RWPE1 (cell line): ENCODE measurements at regions not wholly inside any gene's neighbourhood (a gene's known extent, or its start where the extent isn't known, plus 50 kb on each side); places are given as distances from the start of the nearest gene placed in this dataset.
A peak's percentile ranks its signal among the peaks of the same experiment; 100 is the strongest.

Experiments used
- CTCF ChIA-PET: fragments of 350-600 bp; sonication (Branson Sonifier 250); formaldehyde crosslinking; extraction: SDS; loops from one replicate; lab custom pipeline; 2021; lab: Yijun Ruan, JAX
- POLR2A ChIA-PET: fragments of 400-600 bp; formaldehyde crosslinking; extraction: SDS; loops from one replicate; lab custom pipeline; 2020; ENCODE audit warnings: antibody characterized with exemption; ENCODE audit not compliant: low non-redundant PET; lab: Yijun Ruan, JAX
- DNase-seq: peaks from one replicate; pipeline ENCODE4 v3.0.0; 2012; ENCODE audit warnings: low spot score
- H3K27ac ChIP-seq: fragments of 450-650 bp; 2 replicates; pipeline ENCODE4 v1.5.1; 2017
- CTCF ChIP-seq: fragments of 450-650 bp; conservative IDR thresholded peaks from 2 replicates; pipeline ENCODE4 v1.5.1; 2017; ENCODE audit warnings: low read depth, mild to moderate bottlenecking

- TF ChIP-seq CTCF = no peak
- ChIA-PET POLR2A (no interaction called here), CTCF (interaction anchor here (0.6 to 3.7 kb wide), 7 partner anchors 9 to 572 kb away, joined by 3 to 19 read pairs (median 3); no protein-coding TSS in a partner anchor)
- H3K27ac ChIP-seq = no peak overlapping the region
- DNase-seq = no peak
These were observed 272.9 kb downstream of the PAX3 start for GRCh38 chr2:222025881-222026271.

- ChIA-PET CTCF (interaction anchor here (0.5 to 3.7 kb wide), 27 partner anchors 9 to 755 kb away, joined by 3 to 19 read pairs (median 3); partner anchors contain the start of gene MOGAT1), POLR2A (no interaction called here)
- peak; percentile 81 for TF ChIP-seq CTCF
- DNase-seq = peak; percentile 36
- H3K27ac ChIP-seq = no peak overlapping the region
These were observed 273.6 kb downstream of the PAX3 start for GRCh38 chr2:222024932-222025880.

- POLR2A ChIA-PET = no interaction called here
- CTCF ChIA-PET = interaction anchor here (0.6 to 0.8 kb wide), 2 partner anchors 21 to 296 kb away, joined by 3 to 4 read pairs; no protein-coding TSS in a partner anchor
- no peak overlapping the region for H3K27ac ChIP-seq
- TF ChIP-seq CTCF = no peak
- no peak for DNase-seq
These were observed 281.4 kb downstream of the PAX3 start for GRCh38 chr2:222017252-222017850.

- DNase-seq = no peak
- no peak for TF ChIP-seq CTCF
- POLR2A ChIA-PET = no interaction called here
- CTCF ChIA-PET = interaction anchor here (1.7 kb wide), 1 partner anchor 11 kb away, joined by 3 read pairs; no protein-coding TSS in a partner anchor
- H3K27ac ChIP-seq = no peak overlapping the region
These were observed 284.9 kb downstream of the PAX3 start for GRCh38 chr2:222013889-222014288.

- no peak overlapping the region for H3K27ac ChIP-seq
- POLR2A ChIA-PET = no interaction called here
- peak; percentile 59 for DNase-seq
- TF ChIP-seq CTCF = no peak
- CTCF ChIA-PET = no interaction called here
These were observed 298.5 kb downstream of the PAX3 start for GRCh38 chr2:222000326-222000725.

- DNase-seq = peak; percentile 15
- ChIA-PET CTCF (no interaction called here), POLR2A (no interaction called here)
- no peak overlapping the region for H3K27ac ChIP-seq
- TF ChIP-seq CTCF = no peak
These were observed 299.1 kb downstream of the PAX3 start for GRCh38 chr2:221999717-222000116.
